ENCODE measurements at regions not wholly inside any gene's neighbourhood (a gene's known extent, or its start where the extent isn't known, plus 50 kb on each side); places are given as distances from the start of the nearest gene placed in this dataset.

DNA sequence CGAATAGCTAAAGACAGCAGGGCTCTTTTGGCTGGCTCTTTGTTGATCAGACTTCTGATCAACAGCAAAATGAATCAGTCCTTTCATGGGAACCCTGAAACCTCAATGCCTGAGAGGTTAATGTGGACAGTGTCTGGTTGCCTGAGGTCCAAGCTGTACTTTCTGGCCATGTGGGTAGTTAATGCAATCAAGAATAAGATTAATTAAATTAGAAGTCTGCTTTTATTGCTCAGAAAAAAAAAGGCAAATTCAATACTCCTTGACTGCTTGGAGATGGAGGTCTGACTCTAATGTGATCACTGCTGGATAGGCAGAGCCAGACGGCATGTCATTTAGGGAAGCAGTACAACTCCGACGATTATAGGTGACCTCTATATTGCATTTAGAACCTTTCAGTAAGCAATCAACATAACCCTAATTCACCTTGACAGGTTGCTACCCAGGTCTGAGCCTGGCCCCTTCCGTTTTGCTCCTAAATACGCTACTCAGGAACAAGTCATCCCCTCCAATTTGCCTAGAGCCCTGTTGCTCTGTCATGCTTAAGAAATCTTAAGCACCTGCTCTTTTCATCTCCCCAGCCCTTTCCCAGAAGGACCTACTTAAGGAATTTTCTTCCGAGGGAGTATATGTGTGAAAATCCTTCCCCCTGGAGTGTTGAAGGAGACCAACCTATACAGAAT lies 370.0 kb upstream of the SPTLC3 start:
- no peak for TF ChIP-seq SP2 (IDR thresholded peaks at IDR 0.05; ENCODE audit: low read length)
- TF ChIP-seq RAD21 (IDR thresholded peaks at IDR 0.05 in 1 of 2, conservative IDR thresholded peaks at IDR 0.05 in 1 of 2; ENCODE audit: low read depth in 2 of 2, low read length in 2 of 2): no peak
- TF ChIP-seq EZH2 (IDR thresholded peaks at IDR 0.05; ENCODE audit: low read depth, low read length, severe bottlenecking): no peak
- TF ChIP-seq, protein P1, sequence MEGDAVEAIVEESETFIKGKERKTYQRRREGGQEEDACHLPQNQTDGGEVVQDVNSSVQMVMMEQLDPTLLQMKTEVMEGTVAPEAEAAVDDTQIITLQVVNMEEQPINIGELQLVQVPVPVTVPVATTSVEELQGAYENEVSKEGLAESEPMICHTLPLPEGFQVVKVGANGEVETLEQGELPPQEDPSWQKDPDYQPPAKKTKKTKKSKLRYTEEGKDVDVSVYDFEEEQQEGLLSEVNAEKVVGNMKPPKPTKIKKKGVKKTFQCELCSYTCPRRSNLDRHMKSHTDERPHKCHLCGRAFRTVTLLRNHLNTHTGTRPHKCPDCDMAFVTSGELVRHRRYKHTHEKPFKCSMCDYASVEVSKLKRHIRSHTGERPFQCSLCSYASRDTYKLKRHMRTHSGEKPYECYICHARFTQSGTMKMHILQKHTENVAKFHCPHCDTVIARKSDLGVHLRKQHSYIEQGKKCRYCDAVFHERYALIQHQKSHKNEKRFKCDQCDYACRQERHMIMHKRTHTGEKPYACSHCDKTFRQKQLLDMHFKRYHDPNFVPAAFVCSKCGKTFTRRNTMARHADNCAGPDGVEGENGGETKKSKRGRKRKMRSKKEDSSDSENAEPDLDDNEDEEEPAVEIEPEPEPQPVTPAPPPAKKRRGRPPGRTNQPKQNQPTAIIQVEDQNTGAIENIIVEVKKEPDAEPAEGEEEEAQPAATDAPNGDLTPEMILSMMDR (IDR thresholded peaks at IDR 0.05; ENCODE audit: control extremely low read depth in 1 of 3, insufficient read depth in 1 of 3, low read depth in 1 of 3, low read length in 3 of 3): no peak
- no peak for TF ChIP-seq ATF3 (IDR thresholded peaks at IDR 0.05; ENCODE audit: insufficient read depth, low read depth, low read length)
- no peak for TF ChIP-seq YY1 (IDR thresholded peaks at IDR 0.05; ENCODE audit: low read depth, low read length)
- no peak for TF ChIP-seq SP1 (IDR thresholded peaks at IDR 0.05; ENCODE audit: low read depth, low read length)
- no peak for TF ChIP-seq KDM5A (IDR thresholded peaks at IDR 0.05; ENCODE audit: low read length)
- no peak for TF ChIP-seq EGR1 (IDR thresholded peaks at IDR 0.05; ENCODE audit: borderline replicate concordance, low read depth, low read length)

Data from H1 (cell line).